ENCODE measurements at regions not wholly inside any gene's neighbourhood (a gene's known extent, or its start where the extent isn't known, plus 50 kb on each side); places are given as distances from the start of the nearest gene placed in this dataset.

DNA sequence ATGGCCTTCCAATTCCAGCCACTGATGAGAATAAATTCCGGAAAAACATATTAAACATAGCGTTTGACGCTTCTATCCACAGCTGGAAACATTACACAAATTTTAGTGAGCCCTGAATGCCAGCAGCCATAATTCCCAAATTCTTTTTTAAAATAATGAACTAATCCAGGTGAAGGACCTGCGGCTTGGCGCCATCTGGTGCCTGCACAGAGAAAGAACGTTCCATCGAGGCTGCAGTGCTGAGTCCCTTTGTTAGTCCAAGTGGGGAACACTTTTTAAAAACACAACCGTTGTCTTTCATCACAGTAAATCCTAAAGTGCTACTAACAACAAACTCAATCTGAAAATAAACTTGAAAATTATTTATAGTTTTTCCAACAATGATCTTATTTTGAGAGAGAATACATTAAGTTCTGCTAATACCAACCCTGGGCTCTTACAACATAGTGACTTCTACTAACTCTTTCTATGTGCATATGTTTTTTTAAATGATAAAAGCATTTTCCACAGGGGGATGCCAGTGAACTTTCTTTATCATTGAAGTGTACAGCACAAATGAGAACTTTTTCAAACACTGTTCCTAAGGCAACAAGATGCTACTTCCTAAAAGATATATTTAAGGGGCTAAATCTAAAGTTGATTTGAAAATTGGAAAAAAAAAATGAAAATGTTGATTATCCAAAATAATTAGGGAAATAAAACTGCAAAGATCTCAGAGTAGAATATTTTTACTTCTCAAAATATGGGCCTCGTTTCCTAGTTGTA lies 166.9 kb upstream of the RNF32 start:
- intact Hi-C loops (cut with DNase I; ENCODE audit: low total_unique reads), result loop anchor here (10.0 kb wide), 1 partner anchor 659 kb away; the partner anchor contains the start of gene SHH
- peaks cover 0 to 34% (median 0%) of the 10 kb centered on the region in 7 donors for H3K27me3 ChIP-seq (replicated peaks in 1 of 7)
- H3K27ac ChIP-seq, result no peak overlapping the region

GRCh38 chr7:156472267-156472666 lies 168.3 kb upstream of the RNF32 start:
- intact Hi-C loops (cut with DNase I; ENCODE audit: low total_unique reads), result loop anchor here (10.0 kb wide), 1 partner anchor 657 kb away; the partner anchor contains the start of gene SHH
- no peak for DNase-seq
- H3K36me3 ChIP-seq, result no peaks in the 10 kb centered on the region
- H3K4me1 ChIP-seq, result peaks cover 0 to 11% (median 0%) of the 10 kb centered on the region in 6 donors
- WGBS, 5 donors, result 86 to 96% (median 89%) methylated on average over 11 of the region's 11 CpGs
- H3K27ac ChIP-seq, result no peak overlapping the region
- TF ChIP-seq POLR2A (IDR thresholded peaks at IDR 0.05) (no peak), POLR2AphosphoS5 (IDR thresholded peaks at IDR 0.05) (no peak), CTCF (IDR thresholded peaks at IDR 0.05 in 8 of 11, conservative IDR thresholded peaks at IDR 0.05 in 3 of 11) (no peak)
- H3K9me3 ChIP-seq, result no peaks in the 10 kb centered on the region
- H3K27me3 ChIP-seq (replicated peaks in 1 of 7), result peaks cover 0 to 26% (median 0%) of the 10 kb centered on the region in 7 donors
- no peak overlapping the region for H3K4me3 ChIP-seq

More for the DNA sequence above, 166.9 kb upstream of the RNF32 start:
- WGBS, 5 donors, result 22 to 32% (median 22%) methylated on average over 9 of the region's 9 CpGs
- Histone ChIP-seq H3K9me3 (no peaks in the 10 kb centered on the region), H3K4me1 (peaks cover 0 to 11% (median 0%) of the 10 kb centered on the region in 6 donors), H3K36me3 (no peaks in the 10 kb centered on the region), H3K4me3 (no peak overlapping the region)
- no peak for TF ChIP-seq POLR2A (IDR thresholded peaks at IDR 0.05)
- TF ChIP-seq CTCF (IDR thresholded peaks at IDR 0.05 in 8 of 11, conservative IDR thresholded peaks at IDR 0.05 in 3 of 11), result peak in 8 of 11 experiments; percentile 26 to 56 (median 48)
- TF ChIP-seq POLR2AphosphoS5 (IDR thresholded peaks at IDR 0.05), result no peak
- DNase-seq, result no peak

DNA sequence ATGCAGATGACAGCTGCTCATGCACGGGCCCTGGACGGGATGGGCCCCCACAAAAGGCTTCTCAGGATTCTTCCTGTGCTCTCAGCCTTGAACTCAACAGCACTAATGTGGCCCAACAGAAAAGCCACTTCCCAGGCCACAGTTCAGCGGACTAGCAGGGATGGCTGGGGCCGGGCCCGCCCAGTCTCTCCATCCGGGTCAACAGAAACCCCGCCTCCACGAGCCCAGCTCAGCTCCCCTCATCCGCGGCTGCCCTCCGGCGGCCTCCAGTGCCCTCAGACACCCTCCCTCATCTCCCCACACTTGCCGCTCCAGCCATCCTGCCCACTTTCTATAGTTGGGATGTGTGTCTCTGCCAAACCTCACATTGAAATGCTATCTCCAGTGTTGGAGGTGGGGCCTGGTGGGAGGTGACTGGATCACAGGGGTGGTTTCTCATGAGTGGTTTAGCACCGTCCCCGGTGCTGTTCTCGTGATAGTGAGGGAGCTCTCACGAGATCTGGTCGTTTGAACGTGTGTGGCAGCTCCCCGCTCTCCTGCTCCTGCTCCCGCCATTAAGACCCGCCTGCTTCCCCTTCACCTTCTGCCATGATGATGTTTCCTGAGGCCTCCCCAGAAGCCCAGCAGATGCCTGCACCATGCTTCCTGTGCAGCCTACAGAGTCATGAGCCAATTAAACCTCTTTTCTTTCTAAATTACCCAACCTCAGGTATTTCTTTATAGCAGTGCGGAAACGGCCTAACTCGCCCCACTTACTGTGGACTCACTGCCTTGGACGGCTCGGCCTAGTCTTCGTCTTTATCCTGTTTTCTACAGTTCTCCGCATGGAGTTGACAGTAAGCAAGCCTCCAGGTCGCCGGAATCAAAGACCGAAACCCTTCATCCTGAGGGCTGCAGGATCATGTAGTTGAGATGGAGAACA lies 169.9 kb upstream of the RNF32 start:
- DNase-seq, result no peak
- peaks cover 0 to 17% (median 0%) of the 10 kb centered on the region in 7 donors for H3K27me3 ChIP-seq (replicated peaks in 1 of 7)
- TF ChIP-seq CTCF (IDR thresholded peaks at IDR 0.05 in 8 of 11, conservative IDR thresholded peaks at IDR 0.05 in 3 of 11) (no peak), POLR2A (IDR thresholded peaks at IDR 0.05) (no peak), POLR2AphosphoS5 (IDR thresholded peaks at IDR 0.05) (no peak)
- H3K4me3 ChIP-seq, result no peak overlapping the region
- no peaks in the 10 kb centered on the region for H3K9me3 ChIP-seq
- intact Hi-C loops (cut with DNase I; ENCODE audit: low total_unique reads), result loop anchor here (10.0 kb wide), 1 partner anchor 656 kb away; the partner anchor contains the start of gene SHH
- no peak overlapping the region for H3K27ac ChIP-seq
- no peaks in the 10 kb centered on the region for H3K36me3 ChIP-seq
- 90 to 96% (median 93%) methylated on average over 30 to 32 of the region's 32 CpGs for WGBS, 5 donors
- peaks cover 0 to 11% (median 0%) of the 10 kb centered on the region in 6 donors for H3K4me1 ChIP-seq
